C4-2B (cell line): ENCODE measurements at regions not wholly inside any gene's neighbourhood (a gene's known extent, or its start where the extent isn't known, plus 50 kb on each side); places are given as distances from the start of the nearest gene placed in this dataset.

Source experiments
- H3K27ac ChIP-seq: fragments of 450-650 bp; 2 replicates; pipeline ENCODE4 v1.5.1; 2017
- ZFX ChIP-seq: fragments of 450-650 bp; IDR thresholded peaks from 2 replicates; pipeline ENCODE4 v1.6.1; 2017
- TF ChIP-seq, protein P1 (sequence below): fragments of 450-650 bp; conservative IDR thresholded peaks from 2 replicates; pipeline ENCODE4 v1.5.1; 2017; ENCODE audit warnings: mild to moderate bottlenecking

- TF ChIP-seq, protein P1, sequence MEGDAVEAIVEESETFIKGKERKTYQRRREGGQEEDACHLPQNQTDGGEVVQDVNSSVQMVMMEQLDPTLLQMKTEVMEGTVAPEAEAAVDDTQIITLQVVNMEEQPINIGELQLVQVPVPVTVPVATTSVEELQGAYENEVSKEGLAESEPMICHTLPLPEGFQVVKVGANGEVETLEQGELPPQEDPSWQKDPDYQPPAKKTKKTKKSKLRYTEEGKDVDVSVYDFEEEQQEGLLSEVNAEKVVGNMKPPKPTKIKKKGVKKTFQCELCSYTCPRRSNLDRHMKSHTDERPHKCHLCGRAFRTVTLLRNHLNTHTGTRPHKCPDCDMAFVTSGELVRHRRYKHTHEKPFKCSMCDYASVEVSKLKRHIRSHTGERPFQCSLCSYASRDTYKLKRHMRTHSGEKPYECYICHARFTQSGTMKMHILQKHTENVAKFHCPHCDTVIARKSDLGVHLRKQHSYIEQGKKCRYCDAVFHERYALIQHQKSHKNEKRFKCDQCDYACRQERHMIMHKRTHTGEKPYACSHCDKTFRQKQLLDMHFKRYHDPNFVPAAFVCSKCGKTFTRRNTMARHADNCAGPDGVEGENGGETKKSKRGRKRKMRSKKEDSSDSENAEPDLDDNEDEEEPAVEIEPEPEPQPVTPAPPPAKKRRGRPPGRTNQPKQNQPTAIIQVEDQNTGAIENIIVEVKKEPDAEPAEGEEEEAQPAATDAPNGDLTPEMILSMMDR: no peak
- no peak for TF ChIP-seq ZFX
- no peak overlapping the region for H3K27ac ChIP-seq
Measured at GRCh38 chr2:101617188-101617587, 80.3 kb upstream of the MAP4K4 start.

- TF ChIP-seq, protein P1: no peak
- no peak for TF ChIP-seq ZFX
- no peak overlapping the region for H3K27ac ChIP-seq
Measured at GRCh38 chr2:101614127-101614759, 83.3 kb upstream of the MAP4K4 start.

DNA sequence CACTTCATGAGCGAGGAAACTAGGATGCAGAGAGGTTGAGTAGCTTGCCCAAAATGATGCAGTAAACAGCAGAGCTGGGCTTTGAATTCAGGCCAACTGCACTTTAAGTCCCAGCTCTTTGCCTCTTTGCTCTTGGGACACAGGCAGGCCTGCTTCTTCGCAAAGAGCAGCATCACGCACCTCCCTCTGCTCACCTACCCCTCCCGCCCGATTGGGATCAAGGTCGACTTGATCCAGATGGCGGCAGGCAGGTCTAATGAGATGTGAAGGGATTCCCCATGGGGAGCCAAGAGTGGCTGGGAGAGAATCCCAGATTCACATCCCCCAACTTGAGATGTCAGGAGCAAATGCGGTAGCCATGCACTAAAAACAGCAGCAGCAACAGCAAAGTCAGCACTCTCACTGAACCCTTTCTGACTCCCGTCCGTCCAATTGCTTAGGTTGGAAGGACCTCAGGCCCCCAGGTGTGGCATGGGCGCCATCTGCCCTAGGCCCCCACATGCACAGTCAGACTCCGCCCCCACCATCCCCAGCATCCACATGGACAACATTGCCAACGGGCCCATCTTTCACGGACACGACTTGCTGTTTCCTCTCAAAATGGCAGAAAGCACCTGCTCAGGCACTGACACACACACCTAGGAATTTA is 84.3 kb upstream of the MAP4K4 start:
- TF ChIP-seq, protein P1: no peak
- no peak for TF ChIP-seq ZFX

GRCh38 chr2:101612019-101612418 is 85.5 kb upstream of the MAP4K4 start:
- no peak overlapping the region for H3K27ac ChIP-seq
- TF ChIP-seq ZFX: no peak
- TF ChIP-seq, protein P1: no peak

More for the DNA sequence above, 84.3 kb upstream of the MAP4K4 start:
- no peak overlapping the region for H3K27ac ChIP-seq

- TF ChIP-seq ZFX: no peak
- TF ChIP-seq, protein P1: no peak
- H3K27ac ChIP-seq: no peak overlapping the region
Measured at GRCh38 chr2:101610750-101611315, 86.7 kb upstream of the MAP4K4 start.

GRCh38 chr2:101609433-101609832 is 88.1 kb upstream of the MAP4K4 start:
- TF ChIP-seq, protein P1: no peak
- TF ChIP-seq ZFX: no peak

More at GRCh38 chr2:101609433-101609832, 88.1 kb upstream of the MAP4K4 start:
- no peak overlapping the region for H3K27ac ChIP-seq
